Breast epithelium (tissue), 4 donors: ENCODE measurements at regions not wholly inside any gene's neighbourhood (a gene's known extent, or its start where the extent isn't known, plus 50 kb on each side); places are given as distances from the start of the nearest gene placed in this dataset.

Source experiments
- DNase-seq, 2 donors: peaks; one replicate each; pipeline ENCODE4 v3.0.0-alpha.2; 2019; ENCODE audit warnings: low spot score in 2 of 2
- H3K27ac ChIP-seq, 2 donors: fragments of 200-600 bp; sonication (generic) in 1 of 2; one replicate each; pipeline ENCODE4 v1.5.1; 2016 to 2019; ENCODE audit warnings: mild to moderate bottlenecking in 1 of 2
- H3K27me3 ChIP-seq, 2 donors: fragments of 200-600 bp; sonication (generic) in 1 of 2; one replicate each; pipeline versions ENCODE4 v1.5.1 to v1.6.0; 2017 to 2019; ENCODE audit warnings: control low read depth in 1 of 2, mild to moderate bottlenecking in 1 of 2
- H3K36me3 ChIP-seq: fragments of 200-600 bp; one replicate; pipeline ENCODE4 v1.5.1; 2019
- H3K4me1 ChIP-seq, 2 donors: fragments of 200-600 bp; sonication (generic); one replicate each; pipeline ENCODE4 v1.5.1; 2016 to 2019; ENCODE audit warnings: control low read depth in 1 of 2
- H3K4me3 ChIP-seq, 3 donors: fragments of 200-600 bp; sonication (generic); 1 replicate in 2 of 3; 2 replicates in 1 of 3; pipeline ENCODE4 v1.5.1; 2016 to 2019; ENCODE audit warnings: mild to moderate bottlenecking in 3 of 3, moderate library complexity in 2 of 3
- H3K9me3 ChIP-seq, 2 donors: fragments of 200-600 bp; sonication (generic) in 1 of 2; one replicate each; pipeline ENCODE4 v1.5.1; 2016 to 2019; ENCODE audit warnings: control low read depth in 1 of 2
- POLR2A ChIP-seq: fragments of 450-650 bp; IDR thresholded peaks from one replicate; pipeline ENCODE4 v1.6.1; 2016; ENCODE audit warnings: antibody characterized with exemption, mild to moderate bottlenecking, moderate library complexity
- POLR2AphosphoS5 ChIP-seq, 3 donors: sonication (generic); formaldehyde crosslinking; IDR thresholded peaks; one replicate each; pipeline ENCODE4 v1.6.1; 2017; ENCODE audit warnings: antibody characterized with exemption in 3 of 3
- intact Hi-C: fragments of 100-400 bp; cut with DNase I; formaldehyde crosslinking; loops from one replicate; pipeline ENCODE4 v1.15.1; 2023; ENCODE audit warnings: low total_unique reads
- TF ChIP-seq, protein P1 (sequence below), 3 donors: fragments of 450-650 bp; IDR thresholded peaks; one replicate each; pipeline ENCODE4 v1.5.1; 2016 to 2017; ENCODE audit warnings: antibody characterized with exemption in 3 of 3, mild to moderate bottlenecking in 3 of 3, moderate library complexity in 3 of 3

- Histone ChIP-seq H3K4me1 (no peaks in the 10 kb centered on the region), H3K27ac (no peak overlapping the region), H3K4me3 (no peak overlapping the region), H3K36me3 (no peaks in the 10 kb centered on the region), H3K27me3 (no peaks in the 10 kb centered on the region), H3K9me3 (no peaks in the 10 kb centered on the region)
- intact Hi-C loops = no loop called here
- DNase-seq = no peak
- TF ChIP-seq POLR2AphosphoS5 (IDR thresholded peaks at IDR 0.05) = no peak
- no peak for TF ChIP-seq POLR2A
- TF ChIP-seq, protein P1, sequence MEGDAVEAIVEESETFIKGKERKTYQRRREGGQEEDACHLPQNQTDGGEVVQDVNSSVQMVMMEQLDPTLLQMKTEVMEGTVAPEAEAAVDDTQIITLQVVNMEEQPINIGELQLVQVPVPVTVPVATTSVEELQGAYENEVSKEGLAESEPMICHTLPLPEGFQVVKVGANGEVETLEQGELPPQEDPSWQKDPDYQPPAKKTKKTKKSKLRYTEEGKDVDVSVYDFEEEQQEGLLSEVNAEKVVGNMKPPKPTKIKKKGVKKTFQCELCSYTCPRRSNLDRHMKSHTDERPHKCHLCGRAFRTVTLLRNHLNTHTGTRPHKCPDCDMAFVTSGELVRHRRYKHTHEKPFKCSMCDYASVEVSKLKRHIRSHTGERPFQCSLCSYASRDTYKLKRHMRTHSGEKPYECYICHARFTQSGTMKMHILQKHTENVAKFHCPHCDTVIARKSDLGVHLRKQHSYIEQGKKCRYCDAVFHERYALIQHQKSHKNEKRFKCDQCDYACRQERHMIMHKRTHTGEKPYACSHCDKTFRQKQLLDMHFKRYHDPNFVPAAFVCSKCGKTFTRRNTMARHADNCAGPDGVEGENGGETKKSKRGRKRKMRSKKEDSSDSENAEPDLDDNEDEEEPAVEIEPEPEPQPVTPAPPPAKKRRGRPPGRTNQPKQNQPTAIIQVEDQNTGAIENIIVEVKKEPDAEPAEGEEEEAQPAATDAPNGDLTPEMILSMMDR (IDR thresholded peaks at IDR 0.05) = no peak
Measured at GRCh38 chr12:125852116-125852515, 786.9 kb downstream of the AACS start.

GRCh38 chr12:125852679-125853078 is 787.4 kb downstream of the AACS start:
- H3K9me3 ChIP-seq = no peaks in the 10 kb centered on the region
- TF ChIP-seq POLR2A = no peak
- intact Hi-C loops = no loop called here

GRCh38 chr12:125853670-125854069 is 788.4 kb downstream of the AACS start:
- no peak overlapping the region for H3K4me3 ChIP-seq
- H3K27me3 ChIP-seq = no peaks in the 10 kb centered on the region
- H3K4me1 ChIP-seq = no peaks in the 10 kb centered on the region
- TF ChIP-seq POLR2A = no peak
- TF ChIP-seq, protein P1 (IDR thresholded peaks at IDR 0.05) = no peak
- no peak for TF ChIP-seq POLR2AphosphoS5 (IDR thresholded peaks at IDR 0.05)
- no peak for DNase-seq
- intact Hi-C loops = no loop called here
- no peaks in the 10 kb centered on the region for H3K9me3 ChIP-seq
- no peaks in the 10 kb centered on the region for H3K36me3 ChIP-seq
- H3K27ac ChIP-seq = no peak overlapping the region

More at GRCh38 chr12:125852679-125853078, 787.4 kb downstream of the AACS start:
- DNase-seq = no peak
- Histone ChIP-seq H3K4me3 (no peak overlapping the region), H3K36me3 (no peaks in the 10 kb centered on the region), H3K27ac (no peak overlapping the region), H3K27me3 (no peaks in the 10 kb centered on the region), H3K4me1 (no peaks in the 10 kb centered on the region)

GRCh38 chr12:125856366-125856765 is 791.1 kb downstream of the AACS start:
- intact Hi-C loops = no loop called here
- DNase-seq = no peak
- no peak overlapping the region for H3K27ac ChIP-seq
- no peaks in the 10 kb centered on the region for H3K4me1 ChIP-seq
- no peaks in the 10 kb centered on the region for H3K36me3 ChIP-seq
- peaks cover 0 to under 1% of the 10 kb centered on the region in 2 donors for H3K9me3 ChIP-seq
- TF ChIP-seq POLR2A = no peak
- H3K27me3 ChIP-seq = peaks cover 0 to 4% of the 10 kb centered on the region in 2 donors
- no peak overlapping the region for H3K4me3 ChIP-seq

- H3K4me1 ChIP-seq = no peaks in the 10 kb centered on the region
- no peak overlapping the region for H3K27ac ChIP-seq
- intact Hi-C loops = no loop called here
- no peak for DNase-seq
- H3K9me3 ChIP-seq = peaks cover 0 to 6% of the 10 kb centered on the region in 2 donors
- TF ChIP-seq, protein P1 (IDR thresholded peaks at IDR 0.05) = no peak
- TF ChIP-seq POLR2AphosphoS5 (IDR thresholded peaks at IDR 0.05) (no peak), POLR2A (no peak)
- no peaks in the 10 kb centered on the region for H3K36me3 ChIP-seq
- H3K27me3 ChIP-seq = peaks cover 0 to 10% of the 10 kb centered on the region in 2 donors
- H3K4me3 ChIP-seq = no peak overlapping the region
Measured at GRCh38 chr12:125856896-125857295, 791.7 kb downstream of the AACS start.

DNA sequence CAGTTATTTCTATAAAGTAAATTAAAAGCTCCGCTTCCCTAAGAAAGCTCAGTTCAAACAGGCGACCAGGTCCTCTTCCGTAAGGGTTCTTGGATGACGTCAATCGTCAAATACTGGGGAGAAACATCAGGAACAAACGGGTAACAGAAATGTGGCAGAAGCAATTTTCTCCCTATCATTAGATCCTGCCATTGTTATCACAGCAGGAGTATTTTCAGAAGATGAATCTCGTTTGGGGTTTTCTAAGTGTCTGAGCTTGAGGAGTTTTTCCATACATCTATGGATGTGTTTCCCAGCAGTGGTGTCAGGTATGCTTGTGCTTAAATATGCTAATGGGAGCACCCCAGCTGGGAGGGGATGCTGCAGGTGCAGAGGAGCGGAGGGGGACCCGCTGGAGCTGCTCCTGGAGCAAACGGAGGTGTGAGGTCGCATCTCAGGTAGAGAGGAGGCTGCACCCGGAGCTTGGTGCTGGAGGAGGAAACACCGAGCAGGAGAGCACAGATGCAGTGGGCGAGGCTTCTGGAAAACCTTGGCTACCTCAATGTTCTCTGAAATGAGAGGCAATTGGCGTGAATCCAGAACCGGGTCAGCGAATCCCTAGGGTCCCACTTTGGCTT is 795.5 kb downstream of the AACS start:
- Histone ChIP-seq H3K4me1 (no peaks in the 10 kb centered on the region), H3K27me3 (peaks cover 0 to 12% of the 10 kb centered on the region in 2 donors), H3K27ac (no peak overlapping the region), H3K36me3 (no peaks in the 10 kb centered on the region), H3K9me3 (peaks cover 0 to 11% of the 10 kb centered on the region in 2 donors), H3K4me3 (no peak overlapping the region)
- intact Hi-C loops = no loop called here
- TF ChIP-seq, protein P1 (IDR thresholded peaks at IDR 0.05) = no peak
- TF ChIP-seq POLR2AphosphoS5 (IDR thresholded peaks at IDR 0.05) = no peak
- TF ChIP-seq POLR2A = no peak
- DNase-seq = no peak
